ENCODE measurements at regions not wholly inside any gene's neighbourhood (a gene's known extent, or its start where the extent isn't known, plus 50 kb on each side); places are given as distances from the start of the nearest gene placed in this dataset.
"Not testable (repeated sequence)": the region's sequence is repeated elsewhere in the genome, so short reads cannot be mapped to it uniquely, and the experiment has no call there.

GRCh38 chr21:28877318-28877884 is 115.3 kb downstream of the LTN1 start:
- DNase-seq (ENCODE audit: low read depth in 4 of 4, low spot score in 3 of 4) = no peak

GRCh38 chr21:28875078-28875477 is 117.6 kb downstream of the LTN1 start:
- no peak for DNase-seq (ENCODE audit: low read depth in 4 of 4, low spot score in 3 of 4)

GRCh38 chr21:28872218-28872617 is 120.5 kb downstream of the LTN1 start:
- DNase-seq (ENCODE audit: low read depth in 4 of 4, low spot score in 3 of 4) = no peak

DNA sequence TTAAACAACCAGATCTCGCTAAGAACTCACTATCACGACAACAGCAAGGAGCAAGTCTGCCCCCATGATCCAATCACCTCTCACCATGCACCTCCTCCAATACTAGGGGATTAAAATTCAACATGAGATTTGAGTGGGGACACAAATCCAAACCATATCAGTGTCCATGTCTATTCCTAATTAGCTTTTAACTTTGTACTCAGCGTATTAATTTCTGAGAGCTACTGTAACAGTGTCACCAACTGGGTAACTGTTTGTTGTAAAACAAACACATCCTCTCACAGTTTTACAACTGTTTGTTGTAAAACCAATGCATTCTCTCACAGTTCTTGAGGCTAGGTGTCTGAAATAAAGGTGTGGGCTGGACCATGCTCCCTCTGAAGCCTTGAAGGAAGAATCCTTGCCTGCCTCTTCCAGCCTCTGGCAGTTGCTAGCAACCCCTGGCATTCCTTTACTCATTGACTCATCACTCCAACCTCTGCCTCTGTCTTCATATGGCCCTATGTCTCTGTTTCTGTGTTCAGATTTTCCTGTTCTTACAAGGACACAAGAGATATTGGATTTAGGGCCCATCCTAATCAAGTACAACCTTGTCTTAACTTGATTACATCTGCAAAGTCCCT is 121.2 kb downstream of the LTN1 start:
- DNase-seq (ENCODE audit: low read depth in 4 of 4, low spot score in 3 of 4) = no peak

GRCh38 chr21:28867401-28867800 is 125.3 kb downstream of the LTN1 start:
- no peak for DNase-seq (ENCODE audit: low read depth in 4 of 4, low spot score in 3 of 4)

DNA sequence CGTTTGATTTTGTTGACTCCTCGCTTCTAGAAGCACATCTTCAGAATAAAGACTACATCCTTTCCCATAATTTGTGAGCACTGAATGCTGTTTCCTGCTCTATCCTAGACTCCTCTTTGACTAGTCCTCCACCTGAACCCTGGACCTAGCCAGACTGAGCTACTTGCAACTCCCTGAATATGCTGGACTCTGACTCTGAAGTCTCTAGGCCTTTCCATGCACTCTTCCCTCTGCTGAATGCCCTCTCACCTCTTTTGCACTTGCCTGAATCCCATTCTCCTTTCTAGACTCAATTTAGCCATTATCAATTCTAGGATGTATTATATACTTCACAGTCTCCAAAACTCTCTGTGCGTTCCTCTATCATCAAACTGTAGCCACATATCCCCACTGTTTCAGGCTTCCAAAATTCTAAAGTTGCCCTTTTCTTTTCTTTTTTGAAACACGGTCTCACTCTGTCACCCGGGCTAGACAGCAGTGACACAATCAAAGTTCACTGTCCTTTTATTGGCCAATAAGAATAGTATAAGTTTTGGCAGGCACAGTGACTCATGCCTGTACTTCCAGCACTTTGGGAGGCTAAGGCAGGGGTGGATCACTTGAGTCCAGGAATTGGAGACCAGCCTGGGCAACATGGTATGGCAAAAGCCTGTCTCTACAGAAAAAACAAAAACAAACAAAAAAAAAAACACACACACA is 127.0 kb downstream of the LTN1 start:
- DNase-seq (ENCODE audit: low read depth in 4 of 4, low spot score in 3 of 4) = no peak

DNA sequence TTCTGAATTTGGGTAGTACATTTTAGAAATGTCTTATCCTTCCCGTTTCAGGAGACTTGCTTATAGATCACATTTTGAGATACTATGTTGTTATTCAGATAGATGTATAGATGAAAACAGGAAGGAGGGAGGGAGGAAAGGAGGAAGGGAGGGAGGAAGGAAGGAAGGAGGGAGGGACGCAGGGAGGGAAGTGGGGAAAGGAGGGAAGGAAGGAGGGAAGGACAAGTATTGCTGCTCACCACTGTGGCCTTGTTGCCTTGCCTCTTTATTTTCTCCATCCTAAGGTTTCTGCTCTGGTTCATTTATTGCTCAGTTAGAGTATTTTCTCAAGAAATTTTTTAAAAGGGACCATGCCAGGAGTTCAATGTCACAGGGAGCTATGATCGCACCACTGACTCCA is 134.3 kb downstream of the LTN1 start:
- DNase-seq (ENCODE audit: low read depth in 4 of 4, low spot score in 3 of 4) = no peak

- no peak for DNase-seq (ENCODE audit: low read depth in 4 of 4, low spot score in 3 of 4)
Measured at GRCh38 chr21:28857752-28858151, 134.9 kb downstream of the LTN1 start.

DNA sequence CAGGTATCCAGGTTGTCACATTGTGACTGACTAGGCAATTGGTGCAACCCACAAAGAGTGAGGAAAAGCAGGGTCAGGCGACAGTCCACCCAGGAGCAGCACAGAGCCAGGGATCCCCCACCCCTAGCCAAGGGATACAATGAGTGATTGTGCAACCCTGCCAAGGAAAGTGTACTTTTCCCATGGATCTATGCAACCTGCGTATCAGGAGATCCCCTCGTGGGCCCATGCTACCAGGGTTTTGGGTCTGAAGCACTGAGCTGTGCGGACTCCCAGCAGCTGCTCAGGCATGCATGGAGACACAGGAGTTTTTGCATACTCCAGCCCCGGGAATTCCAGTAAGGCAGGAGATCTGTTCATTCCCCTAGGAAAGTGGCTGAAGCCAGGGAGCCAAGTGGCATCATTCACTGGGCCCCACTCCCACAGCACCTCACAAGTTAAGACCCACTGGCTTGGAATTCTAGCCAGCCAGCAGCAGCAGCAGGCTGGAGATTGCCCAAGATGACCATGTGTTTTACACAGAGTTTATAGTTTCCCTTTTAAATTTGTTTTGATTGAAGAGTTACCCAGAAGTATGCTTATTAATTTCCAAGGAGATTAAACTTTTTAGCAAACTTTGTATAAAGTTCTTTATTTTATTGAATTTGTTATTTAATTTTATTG is 136.0 kb downstream of the LTN1 start:
- DNase-seq (ENCODE audit: low read depth in 4 of 4, low spot score in 3 of 4) = no peak

DNA sequence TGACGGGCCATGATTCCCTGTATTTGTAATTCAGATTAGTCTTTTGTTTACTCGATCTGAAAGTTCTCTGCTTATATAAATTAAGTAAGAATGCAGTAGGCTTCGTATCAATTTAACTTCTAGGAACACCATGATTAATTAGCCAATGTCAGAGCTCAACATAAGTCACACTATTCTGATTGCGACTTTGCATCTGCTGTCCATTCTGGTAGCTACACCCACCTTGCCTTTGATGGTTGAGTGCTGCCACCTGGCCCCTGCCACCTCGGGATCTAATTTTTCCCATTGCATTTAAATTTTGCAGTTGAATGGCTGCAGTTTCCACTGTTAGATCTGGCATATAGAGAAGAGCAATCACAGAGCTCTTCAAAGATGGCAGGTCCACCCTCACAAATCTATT is 140.0 kb downstream of the LTN1 start:
- no peak for DNase-seq (ENCODE audit: low read depth in 4 of 4, low spot score in 3 of 4)

GRCh38 chr21:28851645-28852044 is 141.0 kb downstream of the LTN1 start:
- no peak for DNase-seq (ENCODE audit: low read depth in 4 of 4, low spot score in 3 of 4)

GRCh38 chr21:28839237-28839636 is 153.4 kb downstream of the LTN1 start:
- not testable (repeated sequence) for DNase-seq (ENCODE audit: low read depth in 4 of 4, low spot score in 3 of 4)

- not testable (repeated sequence) for DNase-seq (ENCODE audit: low read depth in 4 of 4, low spot score in 3 of 4)
Measured at GRCh38 chr21:28837426-28837825, 155.3 kb downstream of the LTN1 start.

DNA sequence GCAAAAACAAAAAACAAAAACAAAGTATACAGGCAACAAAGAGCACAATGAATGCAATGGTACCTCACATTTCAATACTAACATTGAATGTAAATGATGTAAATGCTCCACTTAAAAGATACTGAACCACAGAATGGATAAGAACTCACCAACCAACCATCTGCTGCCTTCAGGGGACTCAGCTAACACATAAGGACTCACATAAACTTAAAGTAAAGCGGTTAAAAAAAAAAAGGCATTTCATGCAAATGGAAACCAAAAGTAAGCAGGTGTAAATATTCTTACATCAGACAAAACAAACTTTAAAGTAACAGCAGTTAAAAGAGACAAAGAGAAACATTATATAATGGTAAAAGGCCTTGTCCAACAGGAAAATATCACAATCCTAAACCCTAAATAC is 156.1 kb downstream of the LTN1 start:
- not testable (repeated sequence) for DNase-seq (ENCODE audit: low read depth in 4 of 4, low spot score in 3 of 4)

DNA sequence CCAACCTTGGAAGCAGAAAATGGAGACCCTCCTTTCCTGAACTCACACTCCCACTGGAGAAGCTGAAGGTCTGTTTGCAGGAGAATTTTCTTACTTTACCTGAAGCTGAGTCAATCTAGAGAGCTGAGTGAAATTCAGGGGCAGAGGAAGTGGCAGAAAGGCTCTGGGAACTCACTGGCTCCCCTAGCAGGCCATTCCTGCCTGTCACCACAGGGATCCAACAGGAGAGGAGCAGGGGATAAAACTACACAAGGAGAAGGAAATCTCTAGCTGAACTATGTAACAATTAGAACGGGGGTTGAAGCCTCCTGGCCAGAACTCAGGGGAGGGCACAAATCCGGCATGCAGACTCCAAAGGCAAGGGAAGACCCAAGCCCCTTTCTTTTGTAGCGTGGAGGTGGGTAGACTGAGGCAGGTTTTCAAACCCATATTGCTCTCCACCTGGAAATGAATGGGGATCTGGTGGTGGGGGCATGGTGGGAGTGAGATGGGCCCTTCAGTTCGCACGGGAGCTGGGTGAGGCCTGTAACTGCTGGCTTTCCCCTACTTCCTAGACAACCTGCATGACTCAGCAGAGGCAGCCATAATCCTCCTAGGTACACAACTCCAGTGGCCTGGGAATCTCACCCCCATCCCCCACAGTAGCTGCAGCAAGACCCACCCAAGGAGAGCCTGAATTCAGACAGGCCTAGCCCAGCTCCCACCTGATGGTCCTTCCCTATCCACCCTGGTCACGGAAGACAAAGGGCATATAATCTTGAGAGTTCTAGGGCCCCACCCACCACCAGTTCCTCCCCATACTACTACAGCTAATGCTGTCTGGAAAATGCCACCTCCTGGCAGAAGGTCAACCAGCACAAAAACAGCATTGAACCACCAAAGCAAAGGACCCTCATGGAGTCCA is 158.1 kb downstream of the LTN1 start:
- DNase-seq (ENCODE audit: low read depth in 4 of 4, low spot score in 3 of 4) = no peak

DNA sequence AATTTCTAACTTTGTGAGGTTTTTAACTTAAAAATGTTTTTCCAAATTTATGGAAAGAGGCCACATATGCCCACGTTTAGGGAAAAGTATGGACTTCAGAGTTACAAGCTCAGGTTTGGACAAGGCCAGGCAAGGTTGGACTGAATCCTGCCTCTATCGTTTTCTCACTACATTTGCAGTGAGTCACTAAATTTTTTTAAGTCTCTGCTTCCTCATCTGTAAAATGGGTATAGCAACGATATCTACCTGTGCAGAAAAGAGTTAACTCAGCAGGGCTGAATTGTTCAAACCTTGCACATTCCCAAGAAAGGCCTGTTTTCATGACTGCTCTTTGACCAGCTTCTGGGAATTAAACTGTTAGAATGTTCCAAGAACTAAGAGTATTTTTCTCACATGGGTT is 159.1 kb downstream of the LTN1 start:
- DNase-seq (ENCODE audit: low read depth in 4 of 4, low spot score in 3 of 4) = no peak

GRCh38 chr21:28833182-28833581 is 159.5 kb downstream of the LTN1 start:
- no peak for DNase-seq (ENCODE audit: low read depth in 4 of 4, low spot score in 3 of 4)

- DNase-seq (ENCODE audit: low read depth in 4 of 4, low spot score in 3 of 4) = no peak
Measured at GRCh38 chr21:28832715-28833061, 160.0 kb downstream of the LTN1 start.

DNA sequence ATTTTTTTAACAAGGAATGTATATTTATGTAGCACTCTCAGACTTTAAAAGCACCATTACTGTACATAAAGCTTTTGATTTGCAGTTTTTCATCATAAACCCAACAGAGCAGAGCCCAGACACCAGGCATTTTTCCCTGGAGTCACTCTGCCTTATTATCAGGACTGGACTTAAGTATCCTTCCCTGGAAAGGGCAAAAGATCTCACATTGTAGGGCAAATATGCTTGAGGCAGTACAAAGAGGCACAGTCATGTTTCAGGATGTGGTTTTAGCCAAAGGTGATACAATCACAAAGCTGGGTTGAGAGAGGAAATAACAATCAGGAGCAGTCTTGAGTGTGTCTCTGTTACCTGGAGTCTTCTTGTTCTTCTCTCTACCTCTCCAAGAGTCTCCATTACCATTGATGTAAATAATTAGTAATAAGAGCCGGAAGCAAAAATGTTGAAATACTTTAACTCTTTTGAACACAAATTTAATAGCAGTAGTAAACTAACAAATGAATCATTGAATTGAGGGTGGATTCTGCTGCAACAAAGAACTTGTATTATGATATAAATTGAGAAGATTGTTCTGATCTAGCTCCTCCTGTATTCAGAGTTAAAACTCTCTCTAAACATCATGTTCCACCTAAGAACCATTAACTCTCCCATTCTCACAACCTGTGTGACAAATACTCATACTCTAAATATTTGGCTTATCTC is 160.5 kb downstream of the LTN1 start:
- no peak for DNase-seq (ENCODE audit: low read depth in 4 of 4, low spot score in 3 of 4)

- no peak for DNase-seq (ENCODE audit: low read depth in 4 of 4, low spot score in 3 of 4)
Measured at GRCh38 chr21:28828981-28829380, 163.7 kb downstream of the LTN1 start.
